SH-SY5Y (cell line): ENCODE measurements at regions not wholly inside any gene's neighbourhood (a gene's known extent, or its start where the extent isn't known, plus 50 kb on each side); places are given as distances from the start of the nearest gene placed in this dataset.

Experiments
- GATA2 ChIP-seq: IDR thresholded peaks from 2 replicates; pipeline ENCODE4 v1.6.1; 2011; ENCODE audit warnings: mild to moderate bottlenecking, low read depth, low read length
- GATA3 ChIP-seq: IDR thresholded peaks from 2 replicates; pipeline ENCODE4 v1.6.1; 2011; ENCODE audit warnings: low read depth, mild to moderate bottlenecking, low read length, moderate library complexity

GRCh38 chr16:73447846-73448245, 399.9 kb upstream of the ZFHX3 start:
- TF ChIP-seq GATA2, result no peak
- no peak for TF ChIP-seq GATA3
